Trophoblast cell (in vitro differentiated cells and primary cell): ENCODE measurements at regions not wholly inside any gene's neighbourhood (a gene's known extent, or its start where the extent isn't known, plus 50 kb on each side); places are given as distances from the start of the nearest gene placed in this dataset.

Source experiments
- DNase-seq, 2 donors: peaks; one replicate each; pipeline ENCODE4 v3.0.0-alpha.2; 2016
- H2AFZ ChIP-seq: 2 replicates; pipeline ENCODE4 v1.6.1; 2013; ENCODE audit warnings: low read length, moderate library complexity, mild to moderate bottlenecking; ENCODE audit not compliant: insufficient read depth, poor library complexity
- H2AK5ac ChIP-seq: 2 replicates; pipeline ENCODE4 v1.6.1; 2013; ENCODE audit warnings: mild to moderate bottlenecking, low read length
- H2BK120ac ChIP-seq: 2 replicates; pipeline ENCODE4 v1.6.1; 2013; ENCODE audit warnings: low read length, mild to moderate bottlenecking, moderate library complexity; ENCODE audit not compliant: insufficient read depth, poor library complexity
- H2BK12ac ChIP-seq: 2 replicates; pipeline ENCODE4 v1.6.1; 2013; ENCODE audit warnings: mild to moderate bottlenecking, low read length, moderate library complexity
- H2BK5ac ChIP-seq: 2 replicates; pipeline ENCODE4 v1.6.1; 2013; ENCODE audit warnings: low read length, low read depth, moderate library complexity, mild to moderate bottlenecking; ENCODE audit not compliant: poor library complexity
- H3K14ac ChIP-seq: 2 replicates; pipeline ENCODE4 v1.6.1; 2013; ENCODE audit warnings: mild to moderate bottlenecking, low read length
- H3K18ac ChIP-seq: 2 replicates; pipeline ENCODE4 v1.6.1; 2013; ENCODE audit warnings: mild to moderate bottlenecking, low read length
- H3K23ac ChIP-seq: 2 replicates; pipeline ENCODE4 v1.6.1; 2013; ENCODE audit warnings: low read length
- H3K27ac ChIP-seq: 2 replicates; pipeline ENCODE4 v1.5.1; 2013; ENCODE audit warnings: low read depth, mild to moderate bottlenecking, inconsistent platforms, low read length, moderate library complexity
- H3K27me3 ChIP-seq: 2 replicates; pipeline ENCODE4 v1.6.1; 2013; ENCODE audit warnings: inconsistent platforms, mild to moderate bottlenecking, low read length, moderate library complexity; ENCODE audit not compliant: insufficient read depth
- H3K36me3 ChIP-seq, 2 experiments: 1 replicate in 1 of 2; 2 replicates in 1 of 2; pipeline ENCODE4 v1.6.1; 2013; ENCODE audit warnings: low read length in 2 of 2, mild to moderate bottlenecking in 2 of 2, moderate library complexity in 1 of 2; ENCODE audit not compliant: insufficient read depth in 2 of 2, control insufficient read depth in 1 of 2
- H3K4ac ChIP-seq: 2 replicates; pipeline ENCODE4 v1.6.1; 2013; ENCODE audit warnings: low read depth, mild to moderate bottlenecking, low read length, moderate library complexity
- H3K4me1 ChIP-seq, 2 experiments: 1 replicate in 1 of 2; 2 replicates in 1 of 2; pipeline ENCODE4 v1.6.1; 2013; ENCODE audit warnings: low read length in 2 of 2, mild to moderate bottlenecking in 2 of 2, moderate library complexity in 1 of 2; ENCODE audit not compliant: insufficient read depth in 2 of 2, control insufficient read depth in 1 of 2
- H3K4me2 ChIP-seq: 2 replicates; pipeline ENCODE4 v1.6.1; 2013; ENCODE audit warnings: inconsistent platforms, mild to moderate bottlenecking, low read length, moderate library complexity
- H3K4me3 ChIP-seq: 2 replicates; pipeline ENCODE4 v1.5.1; 2013; ENCODE audit warnings: mild to moderate bottlenecking, low read depth, low read length, inconsistent platforms
- H3K79me1 ChIP-seq: one replicate; pipeline ENCODE4 v1.6.1; 2013; ENCODE audit warnings: low read length
- H3K79me2 ChIP-seq: 2 replicates; pipeline ENCODE4 v1.6.1; 2013; ENCODE audit warnings: low read length, mild to moderate bottlenecking; ENCODE audit not compliant: control insufficient read depth, insufficient read depth, poor library complexity
- H3K9ac ChIP-seq: 2 replicates; pipeline ENCODE4 v1.6.1; 2013; ENCODE audit warnings: mild to moderate bottlenecking, low read length
- H3K9me3 ChIP-seq: 2 replicates; pipeline ENCODE4 v1.6.1; 2013; ENCODE audit warnings: low read depth, mild to moderate bottlenecking, control low read depth, inconsistent platforms, low read length; ENCODE audit not compliant: insufficient read depth
- H4K12ac ChIP-seq: 2 replicates; pipeline ENCODE4 v1.6.1; 2013; ENCODE audit warnings: low read depth, mild to moderate bottlenecking, low read length, moderate library complexity
- H4K8ac ChIP-seq: 2 replicates; pipeline ENCODE4 v1.6.1; 2013; ENCODE audit warnings: low read depth, mild to moderate bottlenecking, low read length, moderate library complexity
- H4K91ac ChIP-seq: one replicate; pipeline ENCODE4 v1.6.1; 2013; ENCODE audit warnings: low read depth, mild to moderate bottlenecking, low read length, moderate library complexity
- WGBS: extraction: QIAGEN DNeasy Blood & Tissue Kit; methylation state at CpG from one replicate; pipeline ENCODE4 v1.1.7; 2013; ENCODE audit warnings: missing lambda C conversion rate; ENCODE audit not compliant: insufficient read length, insufficient coverage; ENCODE audit errors: extremely low coverage; 5-methylcytosine and 5-hydroxymethylcytosine counted together

GRCh38 chr6:139926711-139927110, 552.3 kb upstream of the CITED2 start:
- Histone ChIP-seq H2BK5ac (peak overlapping the region; percentile 42), H3K79me1 (no peaks in the 10 kb centered on the region), H4K8ac (no peak overlapping the region), H4K12ac (no peak overlapping the region), H3K9me3 (no peaks in the 10 kb centered on the region), H3K9ac (no peak overlapping the region), H3K79me2 (no peaks in the 10 kb centered on the region), H2BK12ac (no peak overlapping the region), H2BK120ac (no peak overlapping the region), H3K27ac (no peak overlapping the region), H3K23ac (no peak overlapping the region), H2AK5ac (no peak overlapping the region), H3K4ac (no peak overlapping the region), H3K14ac (no peak overlapping the region), H3K18ac (no peak overlapping the region), H3K36me3 (no peaks in the 10 kb centered on the region), H3K4me2 (no peak overlapping the region), H3K4me3 (no peak overlapping the region), H3K27me3 (no peaks in the 10 kb centered on the region), H4K91ac (no peak overlapping the region), H2AFZ (no peak overlapping the region), H3K4me1 (peaks cover 0 to 1% of the 10 kb centered on the region in 2 experiments)
- no CpG with 5 or more reads among the region's 3 CpGs for WGBS
- no peak for DNase-seq

GRCh38 chr6:139925894-139926641, 551.6 kb upstream of the CITED2 start:
- Histone ChIP-seq H2BK120ac (no peak overlapping the region), H3K79me2 (no peaks in the 10 kb centered on the region), H4K91ac (no peak overlapping the region), H4K8ac (no peak overlapping the region), H2BK5ac (no peak overlapping the region), H3K79me1 (no peaks in the 10 kb centered on the region), H3K27ac (no peak overlapping the region), H3K9ac (no peak overlapping the region), H3K18ac (no peak overlapping the region), H3K4me3 (no peak overlapping the region), H3K4me1 (peaks cover 0 to 1% of the 10 kb centered on the region in 2 experiments), H3K4me2 (no peak overlapping the region), H3K27me3 (no peaks in the 10 kb centered on the region), H4K12ac (no peak overlapping the region), H2AK5ac (no peak overlapping the region), H2AFZ (no peak overlapping the region), H2BK12ac (no peak overlapping the region), H3K36me3 (no peaks in the 10 kb centered on the region), H3K9me3 (no peaks in the 10 kb centered on the region), H3K14ac (no peak overlapping the region), H3K23ac (no peak overlapping the region), H3K4ac (no peak overlapping the region)
- DNase-seq: peak; percentile 9 to 33
- no CpG with 5 or more reads among the region's 11 CpGs for WGBS

GRCh38 chr6:139923964-139924475, 549.6 kb upstream of the CITED2 start:
- no peak overlapping the region for H3K4ac ChIP-seq
- no peak overlapping the region for H4K8ac ChIP-seq
- no peak overlapping the region for H2BK12ac ChIP-seq
- no peak overlapping the region for H3K4me3 ChIP-seq
- H3K14ac ChIP-seq: no peak overlapping the region
- no peak overlapping the region for H2AFZ ChIP-seq
- no peak overlapping the region for H2AK5ac ChIP-seq
- H2BK5ac ChIP-seq: no peak overlapping the region
- no peak overlapping the region for H3K9ac ChIP-seq
- WGBS: no CpG with 5 or more reads among the region's 5 CpGs
- no peaks in the 10 kb centered on the region for H3K79me1 ChIP-seq
- H4K12ac ChIP-seq: no peak overlapping the region
- no peaks in the 10 kb centered on the region for H3K27me3 ChIP-seq
- H3K4me1 ChIP-seq: peaks cover 0 to 1% of the 10 kb centered on the region in 2 experiments
- H3K23ac ChIP-seq: no peak overlapping the region
- no peak overlapping the region for H3K18ac ChIP-seq
- DNase-seq: no peak
- H3K9me3 ChIP-seq: no peaks in the 10 kb centered on the region
- H2BK120ac ChIP-seq: no peak overlapping the region
- no peaks in the 10 kb centered on the region for H3K36me3 ChIP-seq
- no peaks in the 10 kb centered on the region for H3K79me2 ChIP-seq
- no peak overlapping the region for H4K91ac ChIP-seq
- no peak overlapping the region for H3K27ac ChIP-seq
- H3K4me2 ChIP-seq: no peak overlapping the region

- Histone ChIP-seq H3K4me3 (no peak overlapping the region), H3K14ac (no peak overlapping the region), H3K4me2 (no peak overlapping the region), H3K4me1 (no peaks in the 10 kb centered on the region), H3K23ac (no peak overlapping the region), H4K91ac (no peak overlapping the region), H3K79me1 (no peaks in the 10 kb centered on the region), H2AK5ac (no peak overlapping the region), H4K12ac (no peak overlapping the region), H3K4ac (no peak overlapping the region), H4K8ac (no peak overlapping the region), H2AFZ (no peak overlapping the region), H3K9ac (no peak overlapping the region), H2BK120ac (no peak overlapping the region), H3K79me2 (no peaks in the 10 kb centered on the region), H3K27ac (no peak overlapping the region), H2BK12ac (no peak overlapping the region), H3K36me3 (no peaks in the 10 kb centered on the region), H3K9me3 (no peaks in the 10 kb centered on the region), H2BK5ac (no peak overlapping the region), H3K18ac (no peak overlapping the region), H3K27me3 (no peaks in the 10 kb centered on the region)
- no peak for DNase-seq
- WGBS: no CpG with 5 or more reads among the region's 4 CpGs
Observed at GRCh38 chr6:139922236-139922635, 547.8 kb upstream of the CITED2 start.
